Caco-2 (cell line): ENCODE measurements at regions not wholly inside any gene's neighbourhood (a gene's known extent, or its start where the extent isn't known, plus 50 kb on each side); places are given as distances from the start of the nearest gene placed in this dataset.

Experiments used
- BruUV-seq: library from RNA; stranded (reverse); fragments of 400-500 nt; replicated peaks from 2 replicates; lab custom pipeline; 2021; lab: Mats Ljungman, UMichigan
- CTCF ChIA-PET: fragments of 300-600 bp; sonication (Branson Sonifier 250); formaldehyde crosslinking; loops from one replicate; lab custom pipeline; 2022; ENCODE audit warnings: antibody characterized with exemption; lab: Charles Lee
- POLR2A ChIA-PET: fragments of 300-600 bp; sonication (Branson Sonifier 250); formaldehyde crosslinking; loops from one replicate; lab custom pipeline; 2022; ENCODE audit warnings: antibody characterized with exemption; lab: Charles Lee
- DNase-seq, 2 experiments: peaks; one replicate each; pipeline versions ENCODE4 v3.0.0 to v3.0.0-alpha.2; 2020 to 2022
- H3K27me3 ChIP-seq: replicated peaks from 2 replicates; pipeline ENCODE4 v1.6.0; 2011; ENCODE audit warnings: low read length; ENCODE audit not compliant: control insufficient read depth, insufficient read depth
- H3K36me3 ChIP-seq: 2 replicates; pipeline ENCODE4 v1.5.1; 2011; ENCODE audit warnings: low read length; ENCODE audit not compliant: control insufficient read depth, insufficient read depth
- H3K4me1 ChIP-seq: fragments of 250-450 bp; sonication (Bioruptor Pico); 2 replicates; pipeline ENCODE4 v1.5.1; 2020; ENCODE audit warnings: mild to moderate bottlenecking
- H3K4me3 ChIP-seq: 2 replicates; pipeline ENCODE4 v1.5.1; 2011; ENCODE audit warnings: low read depth, mild to moderate bottlenecking, control low read depth, low read length
- H3K9me3 ChIP-seq: fragments of 250-450 bp; sonication (Bioruptor Pico); 2 replicates; pipeline ENCODE4 v1.5.1; 2020; ENCODE audit warnings: mild to moderate bottlenecking, moderate library complexity
- H3K27ac Mint-ChIP-seq: one replicate; pipeline ENCODE4 v1.8.0; 2022; ENCODE audit warnings: mixed read lengths; ENCODE audit not compliant: unreplicated experiment
- H3K27me3 Mint-ChIP-seq: one replicate; pipeline ENCODE4 v1.8.0; 2022; ENCODE audit warnings: mixed read lengths; ENCODE audit not compliant: insufficient read depth, unreplicated experiment
- H3K36me3 Mint-ChIP-seq: one replicate; pipeline ENCODE4 v1.8.0; 2022; ENCODE audit warnings: mild to moderate bottlenecking, mixed read lengths; ENCODE audit not compliant: insufficient read depth, unreplicated experiment
- H3K4me1 Mint-ChIP-seq: one replicate; pipeline ENCODE4 v1.8.0; 2022; ENCODE audit warnings: low read depth, mixed read lengths; ENCODE audit not compliant: unreplicated experiment
- H3K4me3 Mint-ChIP-seq: one replicate; pipeline ENCODE4 v1.8.0; 2022; ENCODE audit warnings: mild to moderate bottlenecking, moderate library complexity, mixed read lengths; ENCODE audit not compliant: unreplicated experiment
- H3K9me3 Mint-ChIP-seq: one replicate; pipeline ENCODE4 v1.8.0; 2022; ENCODE audit warnings: mixed read lengths; ENCODE audit not compliant: unreplicated experiment
- intact Hi-C: fragments of 100-400 bp; cut with micrococcal nuclease; formaldehyde crosslinking; loops from one replicate; pipeline ENCODE4 v1.10.0; 2022; ENCODE audit not compliant: unreplicated experiment
- TF ChIP-seq, protein P1 (sequence below), 2 experiments: fragments of 200-600 bp in 1 of 2; IDR thresholded peaks; 1 replicate in 1 of 2; 2 replicates in 1 of 2; pipeline versions ENCODE4 v1.5.1 to v1.8.0; 2011 to 2022; ENCODE audit warnings: antibody characterized with exemption in 1 of 2, control low read depth in 1 of 2, inconsistent platforms in 1 of 2, low read depth in 1 of 2, low read length in 1 of 2, mild to moderate bottlenecking in 1 of 2, moderate library complexity in 1 of 2; ENCODE audit not compliant: insufficient read depth in 1 of 2, severe bottlenecking in 1 of 2, unreplicated experiment in 1 of 2

DNA sequence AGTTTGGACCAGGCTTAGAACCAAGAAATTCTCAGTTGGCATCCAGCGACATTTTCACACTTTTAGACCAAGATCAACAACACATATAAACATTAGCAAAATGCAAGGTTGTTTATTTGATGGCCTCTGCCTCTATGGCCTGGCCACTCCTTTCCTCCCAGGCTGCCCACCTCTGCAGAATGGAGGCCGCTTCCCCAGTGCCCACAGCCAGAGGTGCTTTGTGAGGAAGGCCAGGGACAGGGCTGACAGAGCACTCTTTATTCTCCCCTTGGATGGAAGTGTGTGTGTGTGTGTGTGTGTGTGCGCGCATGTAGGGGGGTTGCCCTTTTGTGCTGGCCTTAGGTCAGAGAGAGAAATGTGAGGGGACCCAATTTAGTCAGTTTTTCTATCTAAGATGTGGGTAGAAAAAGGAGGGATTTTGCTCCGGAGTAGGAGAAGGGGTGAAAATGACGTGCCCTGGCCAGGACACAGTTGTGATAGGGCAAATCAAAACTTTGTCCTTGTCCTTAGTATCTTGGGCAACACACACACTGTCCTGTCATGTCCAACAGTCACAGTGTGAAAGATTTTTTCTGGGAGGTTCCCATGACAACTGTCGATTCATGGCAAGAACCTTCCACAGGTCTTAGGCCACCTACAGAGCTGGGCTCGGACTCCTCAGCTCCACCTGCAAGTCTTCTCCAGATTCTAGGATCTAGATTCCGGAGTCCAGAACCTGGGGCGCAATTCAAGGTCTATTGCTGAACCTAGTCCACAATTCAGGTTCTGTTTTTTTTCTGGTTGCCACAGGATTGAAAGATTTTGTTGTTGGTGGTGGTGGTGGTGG, 104.9 kb upstream of the SLC2A1 start:
- ChIA-PET POLR2A (no interaction called here), CTCF (no interaction called here)
- no peaks in the 10 kb centered on the region for H3K36me3 Mint-ChIP-seq
- TF ChIP-seq, protein P1, sequence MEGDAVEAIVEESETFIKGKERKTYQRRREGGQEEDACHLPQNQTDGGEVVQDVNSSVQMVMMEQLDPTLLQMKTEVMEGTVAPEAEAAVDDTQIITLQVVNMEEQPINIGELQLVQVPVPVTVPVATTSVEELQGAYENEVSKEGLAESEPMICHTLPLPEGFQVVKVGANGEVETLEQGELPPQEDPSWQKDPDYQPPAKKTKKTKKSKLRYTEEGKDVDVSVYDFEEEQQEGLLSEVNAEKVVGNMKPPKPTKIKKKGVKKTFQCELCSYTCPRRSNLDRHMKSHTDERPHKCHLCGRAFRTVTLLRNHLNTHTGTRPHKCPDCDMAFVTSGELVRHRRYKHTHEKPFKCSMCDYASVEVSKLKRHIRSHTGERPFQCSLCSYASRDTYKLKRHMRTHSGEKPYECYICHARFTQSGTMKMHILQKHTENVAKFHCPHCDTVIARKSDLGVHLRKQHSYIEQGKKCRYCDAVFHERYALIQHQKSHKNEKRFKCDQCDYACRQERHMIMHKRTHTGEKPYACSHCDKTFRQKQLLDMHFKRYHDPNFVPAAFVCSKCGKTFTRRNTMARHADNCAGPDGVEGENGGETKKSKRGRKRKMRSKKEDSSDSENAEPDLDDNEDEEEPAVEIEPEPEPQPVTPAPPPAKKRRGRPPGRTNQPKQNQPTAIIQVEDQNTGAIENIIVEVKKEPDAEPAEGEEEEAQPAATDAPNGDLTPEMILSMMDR (IDR thresholded peaks at IDR 0.05; ENCODE audit: insufficient read depth in 1 of 2, low read depth in 1 of 2, low read length in 1 of 2, severe bottlenecking in 1 of 2, unreplicated experiment in 1 of 2) = no peak
- H3K9me3 Mint-ChIP-seq = no peaks in the 10 kb centered on the region
- no peak for DNase-seq
- peaks cover 15% of the 10 kb centered on the region for H3K4me1 Mint-ChIP-seq
- Histone ChIP-seq H3K27me3 (no peaks in the 10 kb centered on the region), H3K36me3 (no peaks in the 10 kb centered on the region), H3K9me3 (no peaks in the 10 kb centered on the region), H3K4me1 (no peaks in the 10 kb centered on the region; the same call in 1 of the 2 replicates), H3K4me3 (no peak overlapping the region)
- no peak overlapping the region for H3K4me3 Mint-ChIP-seq
- intact Hi-C loops = no loop called here
- H3K27ac Mint-ChIP-seq = no peak overlapping the region
- BruUV-seq = no TSS peak
- no peaks in the 10 kb centered on the region for H3K27me3 Mint-ChIP-seq

DNA sequence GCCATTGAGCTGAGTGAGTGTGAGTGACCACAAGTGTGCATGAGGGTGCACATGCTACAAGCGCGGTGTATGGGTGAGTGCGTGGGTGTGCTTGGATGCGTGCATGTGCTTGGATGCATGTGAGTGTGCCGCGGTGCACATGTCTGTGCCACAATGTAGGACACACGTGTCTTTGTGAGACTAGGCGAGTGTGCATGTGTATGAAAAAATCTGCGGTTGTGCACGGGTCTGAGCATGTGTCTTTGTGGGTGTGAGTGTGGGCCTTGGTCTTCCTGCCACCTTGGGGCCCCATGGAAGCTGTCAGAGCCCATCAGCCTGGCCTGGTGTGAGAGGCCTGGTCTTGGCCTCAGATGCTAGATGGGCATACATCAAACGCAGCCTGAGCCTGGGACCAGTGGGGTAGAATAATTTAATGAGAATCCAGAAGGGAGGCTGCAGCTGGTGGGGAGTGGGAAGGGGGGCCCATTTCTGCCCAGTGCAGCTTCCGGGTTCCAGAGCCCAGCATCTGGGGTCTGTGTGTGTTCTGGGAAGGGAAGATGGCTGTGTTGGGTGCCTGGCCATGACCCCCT, 103.9 kb upstream of the SLC2A1 start:
- no peak for DNase-seq
- no peaks in the 10 kb centered on the region for H3K4me1 ChIP-seq
- H3K9me3 Mint-ChIP-seq = no peaks in the 10 kb centered on the region
- no peaks in the 10 kb centered on the region for H3K27me3 Mint-ChIP-seq
- ChIA-PET CTCF (no interaction called here), POLR2A (no interaction called here)
- H3K4me3 ChIP-seq = no peak overlapping the region
- no TSS peak for BruUV-seq
- no peaks in the 10 kb centered on the region for H3K36me3 Mint-ChIP-seq
- H3K27me3 ChIP-seq = no peaks in the 10 kb centered on the region
- H3K4me3 Mint-ChIP-seq = no peak overlapping the region
- no peaks in the 10 kb centered on the region for H3K36me3 ChIP-seq
- intact Hi-C loops = no loop called here
- TF ChIP-seq, protein P1 (IDR thresholded peaks at IDR 0.05; ENCODE audit: insufficient read depth in 1 of 2, low read depth in 1 of 2, low read length in 1 of 2, severe bottlenecking in 1 of 2, unreplicated experiment in 1 of 2) = no peak
- no peaks in the 10 kb centered on the region for H3K9me3 ChIP-seq
- H3K27ac Mint-ChIP-seq = no peak overlapping the region
- H3K4me1 Mint-ChIP-seq = peaks cover 19% of the 10 kb centered on the region

DNA sequence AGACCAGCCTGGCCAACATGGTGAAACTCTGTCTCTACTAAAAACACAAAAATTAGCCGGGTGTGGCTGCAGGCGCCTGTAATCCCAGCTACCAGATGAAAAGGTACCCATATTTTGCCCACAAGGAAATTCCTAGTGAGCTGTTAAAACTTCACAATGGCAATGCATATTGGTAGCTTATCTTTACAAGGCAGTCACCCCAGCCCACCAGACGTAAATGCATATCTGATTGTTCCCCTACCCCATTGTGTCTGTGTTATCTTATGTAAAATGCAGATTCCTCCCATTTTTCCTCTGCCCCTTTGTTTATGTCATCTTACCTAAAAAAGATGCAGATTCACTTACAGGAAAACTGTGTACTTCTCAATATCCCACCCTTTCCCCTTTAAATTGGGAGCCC, 103.1 kb upstream of the SLC2A1 start:
- BruUV-seq = no TSS peak
- DNase-seq = no peak
- H3K4me1 ChIP-seq = peaks cover 6% of the 10 kb centered on the region; the same call in 1 of the 2 replicates
- H3K36me3 ChIP-seq = no peaks in the 10 kb centered on the region
- TF ChIP-seq, protein P1 (IDR thresholded peaks at IDR 0.05; ENCODE audit: insufficient read depth in 1 of 2, low read depth in 1 of 2, low read length in 1 of 2, severe bottlenecking in 1 of 2, unreplicated experiment in 1 of 2) = no peak
- ChIA-PET POLR2A (no interaction called here), CTCF (interaction anchor here (1.4 kb wide), 1 partner anchor 12 kb away, joined by 6 read pairs; no protein-coding TSS in a partner anchor)
- no peak overlapping the region for H3K4me3 Mint-ChIP-seq
- H3K36me3 Mint-ChIP-seq = no peaks in the 10 kb centered on the region
- H3K4me1 Mint-ChIP-seq = peaks cover 23% of the 10 kb centered on the region
- no peaks in the 10 kb centered on the region for H3K27me3 ChIP-seq
- intact Hi-C loops = no loop called here
- no peaks in the 10 kb centered on the region for H3K9me3 ChIP-seq
- H3K27me3 Mint-ChIP-seq = no peaks in the 10 kb centered on the region
- no peaks in the 10 kb centered on the region for H3K9me3 Mint-ChIP-seq
- no peak overlapping the region for H3K27ac Mint-ChIP-seq
- H3K4me3 ChIP-seq = no peak overlapping the region
